GM12864 (cell line): ENCODE measurements at regions not wholly inside any gene's neighbourhood (a gene's known extent, or its start where the extent isn't known, plus 50 kb on each side); places are given as distances from the start of the nearest gene placed in this dataset.
"Not testable (repeated sequence)": the region's sequence is repeated elsewhere in the genome, so short reads cannot be mapped to it uniquely, and the experiment has no call there.

Source experiments
- DNase-seq: peaks from one replicate; pipeline ENCODE4 v3.0.0-alpha.2; 2011; ENCODE audit warnings: low read depth
- H3K4me3 ChIP-seq: 2 replicates; pipeline ENCODE4 v1.5.1; 2011; ENCODE audit warnings: mild to moderate bottlenecking, low read depth, low read length, control low read depth
- CTCF ChIP-seq: IDR thresholded peaks from 2 replicates; pipeline ENCODE4 v1.5.1; 2011; ENCODE audit warnings: low read depth, mild to moderate bottlenecking, moderate library complexity, low read length, control low read depth, inconsistent platforms; ENCODE audit errors: missing control alignments

- no peak for TF ChIP-seq CTCF
Observed at GRCh38 chr4:158032733-158033415, 140.0 kb downstream of the GASK1B start.

GRCh38 chr4:158028381-158028780 lies 144.4 kb downstream of the GASK1B start:
- DNase-seq, H3K4me3 ChIP-seq: not testable (repeated sequence)

More at GRCh38 chr4:158032733-158033415, 140.0 kb downstream of the GASK1B start:
- H3K4me3 ChIP-seq: no peak overlapping the region
- no peak for DNase-seq

- DNase-seq: no peak
- H3K4me3 ChIP-seq: no peak overlapping the region
- TF ChIP-seq CTCF: no peak
Observed at GRCh38 chr4:158025131-158025530, 147.7 kb downstream of the GASK1B start.

GRCh38 chr4:158020734-158021346 lies 152.0 kb downstream of the GASK1B start:
- H3K4me3 ChIP-seq: no peak overlapping the region
- no peak for DNase-seq
- no peak for TF ChIP-seq CTCF

- no peak overlapping the region for H3K4me3 ChIP-seq
- TF ChIP-seq CTCF: no peak
- no peak for DNase-seq
Observed at GRCh38 chr4:158020176-158020575, 152.6 kb downstream of the GASK1B start.

- H3K4me3 ChIP-seq: no peak overlapping the region
- TF ChIP-seq CTCF: no peak
- DNase-seq: no peak
Observed at GRCh38 chr4:158018831-158019230, 154.0 kb downstream of the GASK1B start.

- TF ChIP-seq CTCF: no peak
- no peak for DNase-seq
- no peak overlapping the region for H3K4me3 ChIP-seq
Observed at GRCh38 chr4:158018221-158018830, 154.5 kb downstream of the GASK1B start.
